ENCODE measurements at regions not wholly inside any gene's neighbourhood (a gene's known extent, or its start where the extent isn't known, plus 50 kb on each side); places are given as distances from the start of the nearest gene placed in this dataset.
"Not testable (repeated sequence)": the region's sequence is repeated elsewhere in the genome, so short reads cannot be mapped to it uniquely, and the experiment has no call there.

DNA sequence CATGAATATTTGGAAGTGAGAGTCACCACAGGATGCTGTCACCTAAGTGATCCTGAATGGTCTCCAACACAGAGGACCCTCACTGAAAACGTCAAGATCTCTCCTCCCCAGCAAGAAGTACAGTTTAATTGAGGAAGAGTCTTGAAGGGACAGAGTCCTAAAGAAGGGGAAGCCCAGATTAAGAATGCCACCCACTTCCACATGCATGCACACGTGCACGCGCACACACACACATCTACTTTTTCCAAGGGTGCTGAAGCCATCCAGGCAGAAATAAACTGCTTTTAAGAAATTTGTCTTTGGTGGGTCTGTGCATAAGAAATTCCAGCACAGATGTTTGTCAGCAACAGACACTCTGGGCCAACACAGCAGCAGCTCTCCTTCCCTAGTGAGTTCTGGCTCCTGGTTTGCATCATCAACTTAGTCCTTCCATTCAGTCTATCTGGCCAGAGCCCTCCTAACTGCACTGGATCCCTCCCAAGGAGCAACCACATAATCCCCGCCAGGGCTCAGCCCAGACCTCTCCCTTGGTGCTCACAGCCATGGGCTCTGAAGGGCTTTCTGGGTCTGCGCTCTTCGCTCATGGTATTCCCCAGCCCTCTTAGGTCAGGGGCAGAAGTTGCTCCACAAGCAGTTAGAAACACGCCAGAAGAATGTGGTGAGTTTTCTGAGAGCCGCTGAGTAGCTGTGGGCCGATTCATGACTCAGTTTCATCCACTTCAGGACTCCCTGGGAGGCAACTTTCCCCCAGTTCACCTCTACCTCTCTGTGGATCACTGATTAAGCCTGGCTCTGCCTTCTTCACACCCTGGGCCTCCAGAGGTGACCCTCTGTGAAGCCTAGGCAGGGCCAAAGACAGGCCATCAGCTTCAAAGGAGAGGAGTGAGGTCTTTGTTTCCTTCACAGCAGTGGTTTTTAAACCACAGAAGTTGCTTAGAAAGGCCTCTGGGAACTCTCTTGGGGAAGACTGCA, 132.6 kb upstream of the LIPC start:
- DNase-seq = no peak

DNA sequence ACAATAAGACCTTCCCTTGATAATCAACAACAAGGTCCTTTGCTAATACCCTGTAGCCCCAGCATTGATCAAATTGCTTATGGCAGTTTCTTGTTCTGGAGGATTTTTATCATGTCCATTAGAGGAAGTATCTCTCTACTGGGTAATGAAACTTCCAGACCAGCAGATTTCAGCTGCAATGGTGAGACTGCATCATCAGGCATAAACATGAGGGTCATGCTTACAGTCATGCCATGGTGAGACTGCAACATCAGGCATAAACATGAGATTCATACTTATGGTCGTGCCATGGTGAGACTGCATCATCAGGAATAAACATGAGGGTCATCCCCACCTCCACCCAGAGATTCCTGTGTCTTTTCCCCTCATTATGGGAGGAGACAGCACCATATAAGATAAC, 129.0 kb upstream of the LIPC start:
- no peak for DNase-seq

DNA sequence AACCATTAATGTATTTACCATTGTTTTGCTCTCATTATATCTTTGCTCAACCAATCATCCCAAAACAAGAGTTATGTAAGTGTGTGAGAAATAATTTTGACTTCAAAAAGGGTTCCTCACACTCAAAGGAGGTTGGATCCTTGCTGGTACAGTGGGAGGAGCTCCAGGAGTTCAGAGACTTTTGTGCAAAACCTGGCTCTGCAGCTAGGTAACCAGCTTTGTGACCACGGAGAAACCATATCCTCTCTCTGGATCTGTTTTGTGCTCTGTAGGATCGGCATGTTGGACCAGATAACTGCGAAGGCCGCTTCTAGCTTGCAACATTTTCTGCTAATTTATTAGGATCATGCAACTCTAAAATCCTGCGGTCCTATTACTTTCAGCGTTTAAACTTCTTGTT, 128.6 kb upstream of the LIPC start:
- no peak for DNase-seq

DNA sequence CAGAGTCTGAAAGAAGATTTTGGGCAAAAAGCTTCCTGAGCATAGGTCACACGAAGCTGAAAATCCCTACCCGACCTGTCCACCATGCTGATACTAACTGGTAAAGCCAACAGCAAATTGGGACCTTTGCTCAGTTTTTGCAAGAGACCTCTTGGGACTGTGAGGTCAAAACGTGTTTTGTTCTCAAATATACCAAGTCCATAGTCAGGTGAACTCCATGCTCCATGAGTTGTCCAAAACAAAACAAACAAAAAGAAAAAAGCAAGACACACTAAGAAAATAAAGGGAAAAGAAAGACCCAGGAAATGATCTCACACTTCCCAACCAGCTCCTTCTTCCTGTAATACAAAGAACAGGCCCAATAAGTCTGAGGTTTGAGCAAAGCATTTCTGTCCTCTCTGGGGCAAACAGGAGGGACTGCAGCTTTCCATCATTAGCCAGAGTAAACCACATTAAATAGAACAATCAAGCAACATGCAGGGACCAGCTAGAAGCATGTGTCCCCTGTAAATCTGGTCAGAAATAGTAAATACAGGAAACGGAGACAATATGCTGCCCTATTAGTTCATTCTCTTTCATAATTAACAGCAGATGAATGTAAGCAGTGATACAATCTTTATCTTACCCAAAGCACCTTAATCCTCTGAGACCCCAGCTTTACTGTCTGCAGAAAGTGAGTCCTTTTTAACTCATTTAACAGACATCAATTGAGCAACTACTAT, 125.0 kb upstream of the LIPC start:
- no peak for DNase-seq

DNA sequence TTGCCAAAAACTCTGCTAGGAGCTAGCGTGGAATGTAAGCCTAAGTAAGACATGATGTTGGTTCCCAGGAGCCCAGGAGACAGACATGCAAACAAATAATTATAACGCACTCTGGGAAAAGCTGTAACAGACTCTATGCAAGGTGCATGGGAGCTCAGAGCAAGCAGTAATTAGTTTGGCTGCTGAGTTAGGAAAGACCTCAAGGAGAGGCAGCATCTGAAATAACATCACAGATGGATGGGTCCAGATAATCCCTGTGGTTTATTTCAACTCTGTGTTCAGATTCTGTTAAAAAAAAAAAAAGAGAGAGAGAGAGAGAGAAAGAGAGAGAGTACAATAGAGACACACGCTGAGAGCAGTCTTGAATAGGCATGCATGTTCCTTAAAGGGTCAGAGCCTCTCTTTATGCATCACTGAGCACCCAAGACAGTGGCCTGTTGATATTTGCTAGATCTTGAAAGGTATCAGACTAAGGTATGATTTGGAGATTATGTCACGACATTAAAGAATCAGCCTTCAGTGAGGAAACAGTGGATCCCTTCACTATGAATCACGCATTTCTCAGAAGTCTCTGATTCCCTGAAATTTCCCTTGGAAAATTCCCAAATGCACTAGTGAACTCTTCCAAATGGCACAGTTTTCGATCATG, 124.4 kb upstream of the LIPC start:
- no peak for DNase-seq

DNA sequence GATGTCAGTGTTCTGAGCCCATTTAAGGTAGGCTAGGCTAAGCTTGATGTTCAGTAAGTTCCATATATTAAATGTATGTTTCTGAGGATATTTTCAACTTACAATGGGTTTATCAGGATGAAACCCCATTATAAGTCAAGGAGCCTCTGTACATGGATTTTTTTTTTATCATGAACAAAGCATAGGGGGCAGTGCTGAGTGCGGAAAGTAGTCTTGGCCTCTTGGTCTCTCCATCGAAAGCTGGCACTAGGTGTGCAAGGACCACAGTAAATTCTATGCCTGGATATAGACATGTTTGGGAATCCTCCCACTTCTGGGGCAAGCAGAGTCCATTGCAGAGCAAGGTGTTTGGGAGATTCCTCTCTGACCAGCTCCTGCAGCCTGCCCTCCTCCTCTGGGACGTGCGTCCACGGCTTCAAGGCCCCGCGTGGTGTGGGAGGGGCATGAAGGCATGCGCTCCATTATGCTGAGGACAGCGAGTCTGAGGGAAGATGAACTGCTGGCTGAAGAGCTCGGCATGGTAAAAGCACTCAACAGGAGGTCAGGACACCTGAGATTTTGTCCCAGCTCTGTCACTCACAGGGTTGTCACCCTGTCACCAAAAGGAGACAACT, 122.9 kb upstream of the LIPC start:
- no peak for DNase-seq

DNA sequence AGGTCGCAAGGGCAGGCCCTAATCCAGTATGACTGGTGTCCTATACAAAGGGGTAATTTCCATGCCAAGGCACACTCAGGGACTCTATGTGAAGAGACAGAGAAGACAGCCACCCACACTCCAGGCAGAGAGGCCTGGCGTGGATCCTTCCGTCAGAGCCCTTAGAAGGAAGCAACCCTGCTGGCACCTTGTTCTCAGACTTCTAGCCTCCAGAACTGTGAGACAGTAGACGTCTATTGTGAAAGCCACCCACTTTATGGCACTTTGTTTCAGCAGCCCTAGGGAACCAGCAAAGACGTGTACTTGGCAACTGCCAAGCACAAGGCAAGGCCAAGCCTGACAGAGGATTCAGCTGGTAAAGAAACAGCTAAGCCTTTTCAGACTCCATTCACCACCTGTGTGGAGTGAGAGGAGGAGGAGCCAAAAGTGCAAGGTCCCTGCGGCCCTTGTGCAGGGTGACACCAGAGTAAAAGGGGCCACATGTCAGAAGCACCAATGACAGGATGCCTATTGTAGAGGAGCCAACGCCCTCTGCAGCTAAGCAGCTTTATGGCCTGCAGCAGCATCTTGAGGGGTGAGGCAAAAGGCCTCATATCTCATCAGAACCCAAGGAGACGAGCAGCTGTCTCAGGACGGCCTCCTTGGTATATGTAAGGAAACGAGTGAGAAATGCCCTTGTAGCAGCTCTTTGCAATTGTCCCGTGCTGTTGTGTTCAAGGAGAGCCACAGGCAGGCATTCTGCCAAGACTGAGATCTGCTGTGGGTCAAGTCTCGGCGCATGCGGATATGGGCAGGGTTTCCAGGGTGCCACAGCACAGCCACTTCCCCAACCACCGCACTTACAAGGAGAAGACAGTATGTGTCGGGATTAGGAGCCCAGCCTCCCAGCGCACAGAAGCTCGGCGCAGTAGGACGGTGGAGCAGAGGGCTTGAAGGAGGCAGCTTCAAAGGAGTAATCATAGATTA, 121.5 kb upstream of the LIPC start:
- DNase-seq = no peak

DNA sequence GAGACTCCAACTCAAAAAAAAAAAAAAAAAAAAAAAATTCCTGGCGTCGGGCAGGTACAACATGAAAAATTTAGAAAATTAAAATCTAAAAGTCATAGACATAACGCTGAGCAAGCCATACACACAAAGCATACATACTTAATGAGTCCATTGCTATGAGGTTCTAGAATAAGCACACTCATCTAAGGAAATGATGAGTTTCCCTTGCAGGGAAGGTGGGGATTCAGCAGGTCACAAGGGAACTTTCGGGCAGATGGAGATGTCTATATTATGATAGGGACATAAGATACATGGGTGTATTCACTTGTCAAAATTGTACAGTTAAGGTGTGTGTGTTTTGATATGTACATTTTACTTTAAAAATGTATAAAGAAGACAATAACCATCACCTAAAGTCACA, 120.2 kb upstream of the LIPC start:
- DNase-seq = no peak

DNA sequence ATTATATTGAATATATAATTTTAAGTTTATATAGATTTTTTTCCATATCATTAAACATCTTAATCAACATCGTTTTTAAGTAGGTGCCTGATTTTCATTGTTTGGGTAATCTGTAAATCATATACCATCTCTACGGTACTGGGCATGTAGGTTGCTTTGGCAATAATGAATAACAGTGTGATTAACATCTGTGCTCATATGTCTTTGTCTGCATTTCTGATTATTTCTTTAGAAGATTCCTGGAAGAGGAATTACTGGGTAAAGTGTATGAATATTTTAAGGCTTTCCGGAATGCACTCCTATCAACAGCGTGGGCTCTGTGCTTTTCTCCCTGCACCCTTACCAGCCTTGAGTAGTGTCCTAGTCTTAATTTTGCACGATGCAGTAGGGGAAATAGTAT, 119.8 kb upstream of the LIPC start:
- DNase-seq = no peak

DNA sequence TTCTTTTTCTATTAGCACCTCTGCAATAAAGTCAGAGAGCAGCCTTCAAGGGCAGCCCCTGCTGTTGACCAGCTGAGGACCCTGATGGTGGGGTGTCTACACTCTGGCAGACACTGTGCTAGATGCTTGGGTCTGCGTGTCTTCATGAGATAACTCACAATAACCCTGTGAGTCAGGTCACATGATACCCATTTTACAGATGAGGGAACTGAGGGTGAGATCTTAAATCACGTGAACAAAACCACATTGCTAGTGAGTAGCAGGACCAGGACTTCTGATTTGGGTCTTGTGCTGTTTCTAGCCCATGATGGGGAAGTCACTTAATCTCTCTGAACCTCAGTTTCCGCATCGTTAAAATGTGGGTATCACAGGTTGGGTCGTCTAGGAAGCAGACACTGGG, 118.5 kb upstream of the LIPC start:
- DNase-seq = no peak

DNA sequence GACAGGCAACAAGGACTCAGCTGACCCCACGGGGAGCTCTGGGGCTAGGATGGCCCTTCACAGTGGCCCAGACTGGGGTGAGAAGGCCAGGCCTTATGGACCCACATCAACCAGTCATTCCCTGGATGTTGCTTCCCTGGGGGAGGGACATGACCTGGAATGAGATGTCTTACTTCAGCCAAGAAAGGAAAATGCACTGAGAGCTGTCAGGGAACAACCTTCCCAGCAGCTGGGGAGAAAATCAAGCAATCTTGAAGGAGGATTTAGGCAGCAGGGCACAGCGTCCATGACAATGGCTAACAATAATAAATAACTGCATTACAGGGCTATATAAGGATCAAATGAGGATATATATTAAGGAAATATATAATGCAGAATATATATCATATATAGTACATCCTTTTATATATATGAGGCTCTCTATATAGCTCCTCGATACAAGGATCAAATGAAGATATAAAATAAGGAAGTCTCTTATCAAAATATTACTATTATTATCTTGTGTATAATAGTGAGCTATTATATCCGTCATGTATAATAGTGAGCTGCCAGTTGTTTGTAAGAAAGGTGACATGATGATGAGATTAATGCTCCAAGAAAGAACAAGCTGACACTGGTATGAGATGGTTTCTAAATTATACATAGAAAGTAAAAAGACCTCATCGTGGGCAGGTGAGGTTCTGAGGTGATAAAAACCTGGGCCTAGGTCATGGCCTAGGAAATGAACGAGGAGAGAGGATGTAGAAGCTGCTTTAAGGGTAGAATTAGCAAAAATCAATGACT, 117.8 kb upstream of the LIPC start:
- no peak for DNase-seq

DNA sequence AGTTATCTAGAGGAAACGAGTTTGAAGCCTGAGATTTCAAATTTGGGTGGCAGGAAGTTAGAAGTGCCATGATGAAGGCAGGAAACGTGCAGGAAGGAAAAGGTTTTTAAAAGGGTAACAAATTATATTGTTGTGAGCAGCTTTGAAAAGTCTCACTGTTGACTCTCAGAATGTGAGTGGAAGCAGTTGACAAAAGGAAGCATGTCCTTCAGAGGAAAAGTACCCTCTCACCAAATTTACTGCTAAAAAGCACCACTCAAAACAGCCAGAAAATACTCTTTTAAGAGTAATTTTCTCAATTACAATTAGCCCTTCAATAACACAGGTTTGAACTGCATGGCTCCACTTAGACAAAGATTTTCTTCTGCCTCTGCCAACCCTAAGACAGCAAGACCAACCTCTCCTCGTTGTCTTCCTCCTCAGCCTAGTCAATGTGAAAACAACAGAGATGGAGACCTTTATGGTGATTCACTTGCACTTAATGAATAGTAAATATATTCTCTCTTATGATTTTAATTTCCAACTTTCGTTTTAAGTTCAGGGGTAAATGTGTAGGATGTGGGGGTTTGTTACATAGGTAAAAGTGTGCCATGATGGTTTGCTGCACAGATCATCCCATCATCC, 117.1 kb upstream of the LIPC start:
- DNase-seq = peak; percentile 20

DNA sequence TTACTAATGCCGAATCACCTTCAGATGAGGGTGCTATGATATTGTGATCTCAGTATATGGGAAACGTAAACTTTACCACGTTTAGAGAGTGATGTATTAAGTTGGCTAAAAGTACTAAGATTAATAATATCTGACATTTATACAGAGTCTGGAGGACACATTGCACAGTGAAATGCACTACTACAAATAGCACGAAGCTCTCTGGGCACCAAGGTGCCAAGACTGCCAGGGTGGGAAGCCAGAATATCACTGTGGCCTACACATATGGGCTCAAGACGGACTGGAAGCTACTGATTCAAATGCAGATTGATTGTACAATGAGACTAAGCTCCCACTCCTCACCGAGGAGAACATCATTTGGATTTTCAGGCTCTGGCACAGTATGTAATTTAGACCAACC, 113.3 kb upstream of the LIPC start:
- no peak for DNase-seq

DNA sequence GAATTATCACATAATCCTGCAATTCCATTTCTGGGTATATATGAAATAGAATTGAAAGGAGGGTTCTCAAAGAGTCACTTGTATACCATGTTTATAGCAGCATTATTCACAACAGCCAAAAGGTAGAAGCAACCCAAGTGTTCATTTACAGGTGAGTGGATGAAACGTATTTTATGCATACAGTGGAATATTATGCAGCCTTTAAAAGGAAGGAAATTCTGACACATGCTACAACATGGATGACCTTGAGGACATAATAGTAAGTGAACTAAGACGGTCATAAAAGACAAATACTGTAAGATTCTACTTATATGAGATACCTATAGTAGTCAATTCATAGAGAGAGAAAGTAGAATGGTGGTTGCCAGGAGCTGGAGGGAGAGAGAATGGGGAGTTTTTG, 110.8 kb upstream of the LIPC start:
- no peak for DNase-seq

DNA sequence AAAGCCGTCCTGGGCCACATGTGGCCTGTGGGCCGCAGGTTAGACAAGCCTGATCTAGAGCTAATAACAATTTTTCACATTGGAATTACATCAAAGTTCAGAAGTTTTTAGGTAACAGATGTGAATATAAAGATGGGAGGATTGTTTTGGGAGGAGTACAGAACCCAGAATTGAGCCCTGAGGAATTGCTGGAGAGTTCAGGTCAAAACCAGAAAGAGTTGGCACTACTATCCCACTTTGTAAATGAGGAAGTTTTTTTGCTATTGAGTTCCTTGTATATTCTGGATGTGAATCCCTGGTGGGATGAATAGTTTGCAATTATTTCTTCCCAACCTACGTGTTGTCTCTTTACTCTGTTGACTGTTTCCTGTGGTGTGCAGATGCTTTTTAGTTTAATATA, 109.5 kb upstream of the LIPC start:
- no peak for DNase-seq

DNA sequence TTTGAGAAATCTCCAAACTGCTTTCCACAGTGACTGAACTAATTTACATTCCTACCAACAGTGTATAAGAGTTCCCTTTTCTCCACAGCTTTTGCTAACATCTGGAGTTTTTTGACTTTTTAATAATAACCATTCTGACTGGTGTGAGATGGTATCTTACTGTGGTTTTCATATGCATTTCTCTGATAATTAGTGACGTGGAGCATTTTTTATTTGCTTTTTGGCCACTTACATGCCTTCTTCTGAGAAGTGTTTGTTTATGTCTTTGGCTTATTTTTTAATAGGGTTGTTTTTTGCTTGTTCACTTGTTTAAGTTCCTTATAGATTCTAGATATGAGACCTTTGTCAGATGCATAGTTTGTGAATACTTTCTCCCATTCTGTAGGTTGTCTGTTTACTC, 108.5 kb upstream of the LIPC start:
- DNase-seq = not testable (repeated sequence)

DNA sequence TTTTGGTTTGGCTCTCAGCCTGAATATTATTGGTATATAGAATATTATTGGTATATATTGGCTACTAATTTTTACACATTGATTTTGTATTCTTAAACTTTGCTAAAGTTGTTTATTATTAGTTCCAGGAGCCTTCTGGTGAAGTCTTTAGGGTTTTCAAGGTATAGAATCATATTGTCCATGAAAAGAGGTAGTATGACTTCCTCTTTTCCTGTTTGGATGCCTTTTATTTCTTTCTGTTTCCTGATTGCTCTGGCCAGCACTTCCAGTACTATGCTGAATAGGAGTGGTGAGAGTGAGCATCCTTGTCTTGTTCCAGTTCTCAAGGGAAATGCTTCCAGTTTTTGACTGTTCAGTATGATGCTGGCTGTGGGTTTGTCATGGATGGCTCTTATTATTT, 107.3 kb upstream of the LIPC start:
- no peak for DNase-seq

DNA sequence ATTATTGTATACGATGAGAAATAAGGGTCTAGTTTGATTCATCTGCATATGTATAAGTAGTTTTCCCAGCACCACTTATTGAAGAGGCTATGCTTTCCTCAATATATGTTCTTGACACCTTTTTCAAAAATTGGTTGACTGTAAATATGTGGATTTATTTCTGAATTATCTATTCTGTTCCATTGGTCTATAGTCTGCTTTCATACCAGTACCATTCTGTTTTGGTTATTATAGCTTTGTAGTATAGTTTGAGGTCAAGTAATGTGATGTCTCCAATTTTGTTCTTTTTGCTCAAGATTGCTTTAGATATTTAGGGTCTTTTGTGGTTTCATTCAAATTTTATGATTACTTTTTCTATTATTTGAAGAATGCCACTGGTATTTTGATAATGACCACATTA, 103.8 kb upstream of the LIPC start:
- DNase-seq = no peak

DNA sequence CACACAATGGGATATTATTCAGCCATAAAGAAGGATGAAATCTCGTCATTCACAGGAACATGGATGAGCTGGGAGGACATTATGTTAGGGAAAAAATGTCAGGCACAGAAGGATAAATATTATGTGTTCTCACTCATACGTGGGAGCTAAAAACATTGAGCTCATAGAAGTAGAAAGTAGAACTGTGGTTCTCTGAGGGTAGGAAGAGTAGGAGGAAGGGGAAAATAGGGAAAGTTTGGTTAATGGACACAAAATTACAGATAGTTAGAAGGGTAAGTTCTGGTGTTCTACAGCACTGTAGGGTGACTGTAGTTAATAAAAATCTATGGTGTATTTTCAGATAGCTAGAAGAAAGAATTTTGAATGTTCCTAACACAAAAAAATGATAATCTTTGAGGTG, 102.6 kb upstream of the LIPC start:
- no peak for DNase-seq

DNA sequence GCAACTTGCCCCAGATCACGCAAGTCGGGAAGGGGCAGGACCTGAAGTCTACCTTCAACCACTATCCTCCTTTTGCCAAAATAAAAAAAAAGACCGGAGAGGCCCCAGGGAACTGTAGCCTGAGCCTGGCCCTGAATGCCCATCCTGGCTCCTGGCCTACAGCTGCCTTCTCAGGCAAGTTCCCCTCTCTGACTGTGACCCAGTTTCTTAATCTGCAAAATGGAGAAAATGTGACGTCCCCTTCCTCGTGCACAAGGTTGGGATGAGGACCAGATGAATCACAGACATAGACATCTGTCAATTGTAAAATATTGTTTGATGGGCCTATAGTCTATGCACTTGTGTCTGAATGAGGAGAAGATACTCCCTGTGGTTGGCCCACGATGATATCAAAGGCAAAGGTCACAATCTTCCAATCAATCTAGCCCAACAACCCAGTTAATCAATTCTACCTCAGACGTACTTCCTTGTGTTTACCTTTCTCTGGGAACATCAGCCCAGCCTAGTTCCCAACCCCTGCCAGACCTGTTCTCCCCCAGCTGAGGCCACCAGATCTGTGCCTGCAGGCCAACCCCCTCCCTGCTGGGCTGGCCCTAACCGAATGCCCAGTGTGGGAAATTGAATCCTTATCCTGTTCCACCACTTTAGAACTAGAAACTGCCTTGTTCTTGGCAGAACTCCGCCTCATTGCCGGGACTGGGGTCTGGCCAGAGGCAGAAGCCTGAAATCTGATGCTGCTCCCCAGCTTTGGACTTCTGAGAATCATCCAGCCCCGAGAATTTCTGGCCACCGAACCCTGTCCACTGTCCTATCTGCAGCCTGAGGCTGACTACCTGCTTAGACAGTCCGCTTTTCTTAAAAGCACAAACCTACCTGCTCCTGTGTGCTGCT, 101.8 kb upstream of the LIPC start:
- no peak for DNase-seq
